HepG2 (cell line): ENCODE measurements at regions not wholly inside any gene's neighbourhood (a gene's known extent, or its start where the extent isn't known, plus 50 kb on each side); places are given as distances from the start of the nearest gene placed in this dataset.

Source experiments
- MIXL1 ChIP-seq: IDR thresholded peaks from 2 replicates; pipeline ENCODE4 v1.6.1; 2016
- RBFOX2 ChIP-seq: fragments of 200-400 bp; formaldehyde crosslinking; IDR thresholded peaks from 2 replicates; pipeline ENCODE4 v1.6.1; 2017; ENCODE audit warnings: low read depth, mild to moderate bottlenecking, low read length
- ZNF614 ChIP-seq: IDR thresholded peaks from 2 replicates; pipeline ENCODE4 v1.6.1; 2018; ENCODE audit warnings: missing biosample characterization, missing genetic modification reagents, inconsistent platforms, borderline replicate concordance
- TF ChIP-seq, protein P1 (sequence below): sonication (generic); formaldehyde crosslinking; IDR thresholded peaks from 2 replicates; pipeline ENCODE4 v1.4.0; 2020; ENCODE audit warnings: missing genetic modification reagents
- TF ChIP-seq, protein P2 (sequence below): sonication (generic); formaldehyde crosslinking; IDR thresholded peaks from 2 replicates; pipeline ENCODE4; 2020; ENCODE audit warnings: missing genetic modification reagents, mild to moderate bottlenecking, borderline replicate concordance
- TF ChIP-seq, protein P3 (sequence below): sonication (generic); formaldehyde crosslinking; IDR thresholded peaks from 2 replicates; pipeline ENCODE4 v1.4.0; 2020; ENCODE audit warnings: missing genetic modification reagents, mild to moderate bottlenecking, borderline replicate concordance
- TF ChIP-seq, protein P4 (sequence below), 2 experiments: fragments of 450-650 bp in 1 of 2; sonication (generic) in 1 of 2; formaldehyde crosslinking in 1 of 2; IDR thresholded peaks; 2 replicates each; pipeline versions ENCODE4 v1.6.1 to v1.8.0; 2016 to 2022; ENCODE audit warnings: antibody characterized with exemption in 1 of 2, mild to moderate bottlenecking in 1 of 2, missing genetic modification reagents in 1 of 2

DNA sequence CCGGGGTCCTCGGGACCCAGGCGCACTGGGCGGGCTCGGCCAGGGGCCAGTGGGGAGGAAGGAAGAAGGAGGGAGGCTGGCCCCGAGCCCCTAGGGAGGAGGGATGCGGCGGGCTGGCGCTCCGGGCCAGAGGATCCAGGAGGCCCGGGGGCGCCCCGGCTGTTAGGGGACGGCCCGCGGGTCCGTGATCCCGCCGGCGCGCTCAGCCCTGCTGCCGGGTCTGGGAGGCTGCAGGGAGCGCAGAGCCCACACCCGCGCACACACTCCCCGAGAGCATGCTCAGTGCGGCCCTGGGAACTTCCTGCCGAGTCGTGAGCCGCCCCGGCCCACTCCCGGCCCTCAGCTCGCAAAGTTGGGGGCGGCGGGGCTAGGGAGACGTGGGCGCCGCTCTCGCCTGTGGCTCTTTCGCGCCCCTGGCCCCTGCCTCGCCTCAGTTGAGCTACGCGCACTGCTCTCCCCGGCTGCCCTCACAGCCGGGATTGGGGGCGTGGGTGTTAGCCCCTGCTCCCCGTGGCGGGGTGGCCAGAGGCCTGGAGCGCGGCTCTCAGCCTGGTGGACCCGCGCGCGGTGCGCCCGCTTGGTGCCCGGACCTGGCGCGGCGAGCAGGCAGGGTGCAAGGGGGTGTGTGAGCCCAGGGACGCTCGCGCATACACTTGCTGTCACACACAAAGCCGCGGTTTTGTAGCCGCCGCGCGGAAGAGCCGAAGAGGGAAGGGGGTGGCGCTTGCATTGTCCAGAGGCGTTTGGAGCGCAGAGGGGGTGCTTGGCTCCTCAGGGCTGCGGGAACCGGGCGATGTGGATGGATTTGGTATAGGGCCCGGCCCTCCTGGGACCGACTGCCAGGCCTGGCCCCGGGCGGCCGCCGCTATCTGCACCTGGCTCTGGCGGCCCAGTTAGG, 132.9 kb upstream of the MGAT5 start (continued):
- TF ChIP-seq, protein P1, sequence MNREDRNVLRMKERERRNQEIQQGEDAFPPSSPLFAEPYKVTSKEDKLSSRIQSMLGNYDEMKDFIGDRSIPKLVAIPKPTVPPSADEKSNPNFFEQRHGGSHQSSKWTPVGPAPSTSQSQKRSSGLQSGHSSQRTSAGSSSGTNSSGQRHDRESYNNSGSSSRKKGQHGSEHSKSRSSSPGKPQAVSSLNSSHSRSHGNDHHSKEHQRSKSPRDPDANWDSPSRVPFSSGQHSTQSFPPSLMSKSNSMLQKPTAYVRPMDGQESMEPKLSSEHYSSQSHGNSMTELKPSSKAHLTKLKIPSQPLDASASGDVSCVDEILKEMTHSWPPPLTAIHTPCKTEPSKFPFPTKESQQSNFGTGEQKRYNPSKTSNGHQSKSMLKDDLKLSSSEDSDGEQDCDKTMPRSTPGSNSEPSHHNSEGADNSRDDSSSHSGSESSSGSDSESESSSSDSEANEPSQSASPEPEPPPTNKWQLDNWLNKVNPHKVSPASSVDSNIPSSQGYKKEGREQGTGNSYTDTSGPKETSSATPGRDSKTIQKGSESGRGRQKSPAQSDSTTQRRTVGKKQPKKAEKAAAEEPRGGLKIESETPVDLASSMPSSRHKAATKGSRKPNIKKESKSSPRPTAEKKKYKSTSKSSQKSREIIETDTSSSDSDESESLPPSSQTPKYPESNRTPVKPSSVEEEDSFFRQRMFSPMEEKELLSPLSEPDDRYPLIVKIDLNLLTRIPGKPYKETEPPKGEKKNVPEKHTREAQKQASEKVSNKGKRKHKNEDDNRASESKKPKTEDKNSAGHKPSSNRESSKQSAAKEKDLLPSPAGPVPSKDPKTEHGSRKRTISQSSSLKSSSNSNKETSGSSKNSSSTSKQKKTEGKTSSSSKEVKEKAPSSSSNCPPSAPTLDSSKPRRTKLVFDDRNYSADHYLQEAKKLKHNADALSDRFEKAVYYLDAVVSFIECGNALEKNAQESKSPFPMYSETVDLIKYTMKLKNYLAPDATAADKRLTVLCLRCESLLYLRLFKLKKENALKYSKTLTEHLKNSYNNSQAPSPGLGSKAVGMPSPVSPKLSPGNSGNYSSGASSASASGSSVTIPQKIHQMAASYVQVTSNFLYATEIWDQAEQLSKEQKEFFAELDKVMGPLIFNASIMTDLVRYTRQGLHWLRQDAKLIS (CRISPR knock-in tag): no peak; the same call in 1 of the 2 replicates
- TF ChIP-seq ZNF614 (CRISPR knock-in tag): peak; percentile 62; the same call in 1 of the 2 replicates
- TF ChIP-seq RBFOX2: peak; percentile 76
- no peak for TF ChIP-seq MIXL1 (CRISPR knock-in tag)
- TF ChIP-seq, protein P2, sequence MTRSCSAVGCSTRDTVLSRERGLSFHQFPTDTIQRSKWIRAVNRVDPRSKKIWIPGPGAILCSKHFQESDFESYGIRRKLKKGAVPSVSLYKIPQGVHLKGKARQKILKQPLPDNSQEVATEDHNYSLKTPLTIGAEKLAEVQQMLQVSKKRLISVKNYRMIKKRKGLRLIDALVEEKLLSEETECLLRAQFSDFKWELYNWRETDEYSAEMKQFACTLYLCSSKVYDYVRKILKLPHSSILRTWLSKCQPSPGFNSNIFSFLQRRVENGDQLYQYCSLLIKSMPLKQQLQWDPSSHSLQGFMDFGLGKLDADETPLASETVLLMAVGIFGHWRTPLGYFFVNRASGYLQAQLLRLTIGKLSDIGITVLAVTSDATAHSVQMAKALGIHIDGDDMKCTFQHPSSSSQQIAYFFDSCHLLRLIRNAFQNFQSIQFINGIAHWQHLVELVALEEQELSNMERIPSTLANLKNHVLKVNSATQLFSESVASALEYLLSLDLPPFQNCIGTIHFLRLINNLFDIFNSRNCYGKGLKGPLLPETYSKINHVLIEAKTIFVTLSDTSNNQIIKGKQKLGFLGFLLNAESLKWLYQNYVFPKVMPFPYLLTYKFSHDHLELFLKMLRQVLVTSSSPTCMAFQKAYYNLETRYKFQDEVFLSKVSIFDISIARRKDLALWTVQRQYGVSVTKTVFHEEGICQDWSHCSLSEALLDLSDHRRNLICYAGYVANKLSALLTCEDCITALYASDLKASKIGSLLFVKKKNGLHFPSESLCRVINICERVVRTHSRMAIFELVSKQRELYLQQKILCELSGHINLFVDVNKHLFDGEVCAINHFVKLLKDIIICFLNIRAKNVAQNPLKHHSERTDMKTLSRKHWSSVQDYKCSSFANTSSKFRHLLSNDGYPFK (CRISPR knock-in tag): peak; percentile 65; the same call in 1 of the 2 replicates
- TF ChIP-seq, protein P3, sequence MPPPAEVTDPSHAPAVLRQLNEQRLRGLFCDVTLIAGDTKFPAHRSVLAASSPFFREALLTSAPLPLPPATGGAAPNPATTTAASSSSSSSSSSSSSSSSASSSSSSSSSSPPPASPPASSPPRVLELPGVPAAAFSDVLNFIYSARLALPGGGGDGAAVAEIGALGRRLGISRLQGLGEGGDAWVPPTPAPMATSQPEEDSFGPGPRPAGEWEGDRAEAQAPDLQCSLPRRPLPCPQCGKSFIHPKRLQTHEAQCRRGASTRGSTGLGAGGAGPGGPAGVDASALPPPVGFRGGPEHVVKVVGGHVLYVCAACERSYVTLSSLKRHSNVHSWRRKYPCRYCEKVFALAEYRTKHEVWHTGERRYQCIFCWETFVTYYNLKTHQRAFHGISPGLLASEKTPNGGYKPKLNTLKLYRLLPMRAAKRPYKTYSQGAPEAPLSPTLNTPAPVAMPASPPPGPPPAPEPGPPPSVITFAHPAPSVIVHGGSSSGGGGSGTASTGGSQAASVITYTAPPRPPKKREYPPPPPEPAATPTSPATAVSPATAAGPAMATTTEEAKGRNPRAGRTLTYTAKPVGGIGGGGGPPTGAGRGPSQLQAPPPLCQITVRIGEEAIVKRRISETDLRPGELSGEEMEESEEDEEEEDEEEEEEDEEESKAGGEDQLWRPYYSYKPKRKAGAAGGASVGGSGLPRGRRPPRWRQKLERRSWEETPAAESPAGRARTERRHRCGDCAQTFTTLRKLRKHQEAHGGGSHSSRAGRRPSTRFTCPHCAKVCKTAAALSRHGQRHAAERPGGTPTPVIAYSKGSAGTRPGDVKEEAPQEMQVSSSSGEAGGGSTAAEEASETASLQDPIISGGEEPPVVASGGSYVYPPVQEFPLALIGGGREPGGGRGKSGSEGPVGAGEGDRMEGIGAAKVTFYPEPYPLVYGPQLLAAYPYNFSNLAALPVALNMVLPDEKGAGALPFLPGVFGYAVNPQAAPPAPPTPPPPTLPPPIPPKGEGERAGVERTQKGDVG (CRISPR knock-in tag): no peak
- TF ChIP-seq, protein P4, sequence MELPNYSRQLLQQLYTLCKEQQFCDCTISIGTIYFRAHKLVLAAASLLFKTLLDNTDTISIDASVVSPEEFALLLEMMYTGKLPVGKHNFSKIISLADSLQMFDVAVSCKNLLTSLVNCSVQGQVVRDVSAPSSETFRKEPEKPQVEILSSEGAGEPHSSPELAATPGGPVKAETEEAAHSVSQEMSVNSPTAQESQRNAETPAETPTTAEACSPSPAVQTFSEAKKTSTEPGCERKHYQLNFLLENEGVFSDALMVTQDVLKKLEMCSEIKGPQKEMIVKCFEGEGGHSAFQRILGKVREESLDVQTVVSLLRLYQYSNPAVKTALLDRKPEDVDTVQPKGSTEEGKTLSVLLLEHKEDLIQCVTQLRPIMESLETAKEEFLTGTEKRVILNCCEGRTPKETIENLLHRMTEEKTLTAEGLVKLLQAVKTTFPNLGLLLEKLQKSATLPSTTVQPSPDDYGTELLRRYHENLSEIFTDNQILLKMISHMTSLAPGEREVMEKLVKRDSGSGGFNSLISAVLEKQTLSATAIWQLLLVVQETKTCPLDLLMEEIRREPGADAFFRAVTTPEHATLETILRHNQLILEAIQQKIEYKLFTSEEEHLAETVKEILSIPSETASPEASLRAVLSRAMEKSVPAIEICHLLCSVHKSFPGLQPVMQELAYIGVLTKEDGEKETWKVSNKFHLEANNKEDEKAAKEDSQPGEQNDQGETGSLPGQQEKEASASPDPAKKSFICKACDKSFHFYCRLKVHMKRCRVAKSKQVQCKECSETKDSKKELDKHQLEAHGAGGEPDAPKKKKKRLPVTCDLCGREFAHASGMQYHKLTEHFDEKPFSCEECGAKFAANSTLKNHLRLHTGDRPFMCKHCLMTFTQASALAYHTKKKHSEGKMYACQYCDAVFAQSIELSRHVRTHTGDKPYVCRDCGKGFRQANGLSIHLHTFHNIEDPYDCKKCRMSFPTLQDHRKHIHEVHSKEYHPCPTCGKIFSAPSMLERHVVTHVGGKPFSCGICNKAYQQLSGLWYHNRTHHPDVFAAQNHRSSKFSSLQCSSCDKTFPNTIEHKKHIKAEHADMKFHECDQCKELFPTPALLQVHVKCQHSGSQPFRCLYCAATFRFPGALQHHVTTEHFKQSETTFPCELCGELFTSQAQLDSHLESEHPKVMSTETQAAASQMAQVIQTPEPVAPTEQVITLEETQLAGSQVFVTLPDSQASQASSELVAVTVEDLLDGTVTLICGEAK (IDR thresholded peaks at IDR 0.05): no peak
- TF ChIP-seq, protein P4 (CRISPR knock-in tag; IDR thresholded peaks at IDR 0.05): peak; percentile 74
